ENCODE measurements at regions not wholly inside any gene's neighbourhood (a gene's known extent, or its start where the extent isn't known, plus 50 kb on each side); places are given as distances from the start of the nearest gene placed in this dataset.

DNA sequence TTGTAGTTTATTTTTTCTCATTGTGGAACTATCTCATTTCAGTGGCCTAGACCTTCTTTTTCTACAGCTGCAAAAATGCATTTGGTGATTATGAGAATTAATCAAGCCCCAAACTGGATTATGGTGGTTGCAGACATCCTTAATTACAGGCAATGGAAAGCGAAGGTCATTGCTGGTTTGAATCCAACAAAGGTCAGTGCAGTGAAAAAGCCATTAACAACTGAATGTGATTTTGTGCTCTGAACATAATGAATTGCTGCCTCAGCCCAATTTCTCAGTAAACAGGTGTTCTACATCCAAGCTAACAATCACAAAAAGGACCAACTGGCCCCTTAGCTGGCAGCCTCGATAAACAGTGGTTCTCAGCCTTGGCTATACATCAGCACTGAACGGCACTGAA is 260.1 kb upstream of the DPPA4 start:
- FAIRE-seq, result no peak
- in situ Hi-C loops (cut with MboI), result no loop called here

More for the DNA sequence above, 260.1 kb upstream of the DPPA4 start:
- Histone ChIP-seq H2AFZ (ENCODE audit: low read depth, low read length) (no peak overlapping the region), H3K79me2 (ENCODE audit: control insufficient read depth, insufficient read depth, low read length) (no peaks in the 10 kb centered on the region), H3K27ac (ENCODE audit: extremely low read depth, low read depth, low read length) (no peak overlapping the region), H3K9me3 (replicated peaks; ENCODE audit: control insufficient read depth, insufficient read depth, low read depth, low read length) (no peaks in the 10 kb centered on the region), H3K9me1 (ENCODE audit: control insufficient read depth, insufficient read depth, low read length) (no peaks in the 10 kb centered on the region), H3K36me3 (ENCODE audit: control insufficient read depth, insufficient read depth, low read length) (no peaks in the 10 kb centered on the region), H3K4me2 (ENCODE audit: insufficient read depth, low read length) (no peak overlapping the region), H3K4me1 (replicated peaks in 1 of 2; ENCODE audit: control insufficient read depth in 2 of 2, insufficient read depth in 2 of 2, low read length in 2 of 2) (no peaks in the 10 kb centered on the region), H3K4me3 (no peak overlapping the region), H3K9ac (ENCODE audit: insufficient read depth in 1 of 2, low read depth in 2 of 2, low read length in 2 of 2) (no peak overlapping the region), H4K20me1 (replicated peaks; ENCODE audit: control insufficient read depth, insufficient read depth, low read length) (no peaks in the 10 kb centered on the region), H3K27me3 (ENCODE audit: control insufficient read depth in 2 of 2, insufficient read depth in 2 of 2, low read length in 2 of 2) (no peaks in the 10 kb centered on the region)
- intact Hi-C loops (cut with micrococcal nuclease), result no loop called here
- no TSS peak for BruUV-seq (replicated peaks)
- TF ChIP-seq, protein P1, sequence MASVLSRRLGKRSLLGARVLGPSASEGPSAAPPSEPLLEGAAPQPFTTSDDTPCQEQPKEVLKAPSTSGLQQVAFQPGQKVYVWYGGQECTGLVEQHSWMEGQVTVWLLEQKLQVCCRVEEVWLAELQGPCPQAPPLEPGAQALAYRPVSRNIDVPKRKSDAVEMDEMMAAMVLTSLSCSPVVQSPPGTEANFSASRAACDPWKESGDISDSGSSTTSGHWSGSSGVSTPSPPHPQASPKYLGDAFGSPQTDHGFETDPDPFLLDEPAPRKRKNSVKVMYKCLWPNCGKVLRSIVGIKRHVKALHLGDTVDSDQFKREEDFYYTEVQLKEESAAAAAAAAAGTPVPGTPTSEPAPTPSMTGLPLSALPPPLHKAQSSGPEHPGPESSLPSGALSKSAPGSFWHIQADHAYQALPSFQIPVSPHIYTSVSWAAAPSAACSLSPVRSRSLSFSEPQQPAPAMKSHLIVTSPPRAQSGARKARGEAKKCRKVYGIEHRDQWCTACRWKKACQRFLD (CRISPR knock-in tag; IDR thresholded peaks at IDR 0.05), result no peak
- TF ChIP-seq, protein P2, sequence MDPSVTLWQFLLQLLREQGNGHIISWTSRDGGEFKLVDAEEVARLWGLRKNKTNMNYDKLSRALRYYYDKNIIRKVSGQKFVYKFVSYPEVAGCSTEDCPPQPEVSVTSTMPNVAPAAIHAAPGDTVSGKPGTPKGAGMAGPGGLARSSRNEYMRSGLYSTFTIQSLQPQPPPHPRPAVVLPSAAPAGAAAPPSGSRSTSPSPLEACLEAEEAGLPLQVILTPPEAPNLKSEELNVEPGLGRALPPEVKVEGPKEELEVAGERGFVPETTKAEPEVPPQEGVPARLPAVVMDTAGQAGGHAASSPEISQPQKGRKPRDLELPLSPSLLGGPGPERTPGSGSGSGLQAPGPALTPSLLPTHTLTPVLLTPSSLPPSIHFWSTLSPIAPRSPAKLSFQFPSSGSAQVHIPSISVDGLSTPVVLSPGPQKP (CRISPR knock-in tag; IDR thresholded peaks at IDR 0.05), result no peak
- TF ChIP-seq SIRT6 (IDR thresholded peaks at IDR 0.05; ENCODE audit: low read depth, low read length) (no peak), TAL1 (IDR thresholded peaks at IDR 0.05) (no peak), JUNB (CRISPR knock-in tag; conservative IDR thresholded peaks at IDR 0.05) (no peak), POLR2AphosphoS2 (IDR thresholded peaks at IDR 0.05; ENCODE audit: low read length) (no peak), HIVEP1 (CRISPR knock-in tag; IDR thresholded peaks at IDR 0.05) (no peak)
- DNase-seq (ENCODE audit: extremely low read depth in 1 of 4, low spot score in 3 of 4) (no peak), ATAC-seq (no peak)
- CTCF ChIA-PET (ENCODE audit: low intra/inter-chr PET ratio), result no interaction called here
- POLR2A ChIA-PET, result no interaction called here
- WGBS (ENCODE audit: insufficient coverage, low coverage, missing lambda C conversion rate), result 0% methylated on average over 2 of the region's 3 CpGs

Data from K562 (cell line).